HCT116 (cell line): ENCODE measurements at regions not wholly inside any gene's neighbourhood (a gene's known extent, or its start where the extent isn't known, plus 50 kb on each side); places are given as distances from the start of the nearest gene placed in this dataset.

Experiments used
- ATAC-seq: fragments of 200-7000 bp; cut with Tn5 transposase; 2 replicates; pipeline ENCODE4 v1.9.1; 2020; ENCODE audit warnings: mild to moderate bottlenecking, moderate library complexity
- BruUV-seq: library from RNA; stranded (reverse); fragments of 400-500 nt; replicated peaks from 2 replicates; lab custom pipeline; 2021; lab: Mats Ljungman, UMichigan
- CTCF ChIA-PET: fragments of 300-600 bp; sonication (Branson Sonifier 250); formaldehyde crosslinking; loops from one replicate; lab custom pipeline; 2021; ENCODE audit warnings: antibody characterized with exemption; lab: Charles Lee
- POLR2A ChIA-PET: fragments of 300-600, 350-600 bp; sonication (Branson Sonifier 250); formaldehyde crosslinking; loops from one replicate; lab custom pipeline; 2021; ENCODE audit warnings: antibody characterized with exemption; lab: Charles Lee
- RAD21 ChIA-PET, 2 experiments: fragments of 300-600 bp; sonication (Branson Sonifier 250); formaldehyde crosslinking; loops; one replicate each; lab custom pipeline; 2023; ENCODE audit warnings: low total read pairs in 2 of 2; ENCODE audit not compliant: uncharacterized antibody in 2 of 2, unreplicated experiment in 2 of 2, low non-redundant PET in 1 of 2; lab: Charles Lee
- DNase-seq: peaks from one replicate; pipeline ENCODE4 v3.0.0-alpha.2; 2010; ENCODE audit warnings: low read depth, low spot score
- H2AFZ ChIP-seq: fragments of 200-600 bp; shearing (Covaris generic), sonication (generic); 2 replicates; pipeline ENCODE4 v1.6.1; 2017; ENCODE audit warnings: low read depth, mixed run types, mixed read lengths, antibody characterized with exemption, low read length; ENCODE audit not compliant: poor library complexity, severe bottlenecking
- H3K27ac ChIP-seq: 2 replicates; pipeline ENCODE4 v1.5.1; 2012; ENCODE audit warnings: low read depth, low read length
- H3K27me3 ChIP-seq: fragments of 200-600 bp; sonication (generic); 2 replicates; pipeline ENCODE4 v1.6.1; 2016; ENCODE audit warnings: mixed run types, low read length, mixed read lengths; ENCODE audit not compliant: insufficient read depth
- H3K36me3 ChIP-seq, 2 experiments: fragments of 200-500 bp in 1 of 2; fragments of 200-600 bp in 1 of 2; sonication (Bioruptor generic) in 1 of 2; sonication (generic) in 1 of 2; 2 replicates each; pipeline versions ENCODE4 v1.5.1 to v1.6.1; 2014 to 2016; ENCODE audit warnings: low read length in 2 of 2, inconsistent platforms in 1 of 2, mixed read lengths in 1 of 2, mixed run types in 1 of 2; ENCODE audit not compliant: insufficient read depth in 2 of 2, control insufficient read depth in 1 of 2
- H3K4me1 ChIP-seq, 2 experiments: fragments of 200-600 bp in 1 of 2; sonication (generic) in 1 of 2; 2 replicates each; pipeline versions ENCODE4 v1.5.1 to v1.6.1; 2012 to 2017; ENCODE audit warnings: low read length in 2 of 2, inconsistent platforms in 1 of 2, mild to moderate bottlenecking in 1 of 2, mixed read lengths in 1 of 2, mixed run types in 1 of 2, moderate library complexity in 1 of 2; ENCODE audit not compliant: insufficient read depth in 2 of 2, control insufficient read depth in 1 of 2
- H3K4me2 ChIP-seq: fragments of 200-600 bp; sonication (generic); 2 replicates; pipeline ENCODE4 v1.6.1; 2017; ENCODE audit warnings: mixed run types, low read length, mixed read lengths
- H3K4me3 ChIP-seq, 2 experiments: fragments of 200-600 bp in 1 of 2; sonication (generic) in 1 of 2; replicated peaks in 1 of 2; 2 replicates each; pipeline ENCODE4 v1.5.1; 2011 to 2016; ENCODE audit warnings: low read length in 2 of 2, control low read depth in 1 of 2, low read depth in 1 of 2, mild to moderate bottlenecking in 1 of 2, mixed read lengths in 1 of 2, mixed run types in 1 of 2
- H3K79me2 ChIP-seq: fragments of 200-600 bp; sonication (generic); 2 replicates; pipeline ENCODE4 v1.6.1; 2017; ENCODE audit warnings: mild to moderate bottlenecking, mixed run types, low read length, moderate library complexity, mixed read lengths; ENCODE audit not compliant: insufficient read depth
- H3K9ac ChIP-seq: fragments of 200-600 bp; sonication (generic); 2 replicates; pipeline ENCODE4 v1.6.1; 2016; ENCODE audit warnings: low read length, mixed read lengths
- H3K9me2 ChIP-seq: fragments of 200-600 bp; sonication (generic), shearing (Covaris generic); 2 replicates; pipeline ENCODE4 v1.6.1; 2017; ENCODE audit warnings: mixed run types, mild to moderate bottlenecking, moderate library complexity; ENCODE audit not compliant: insufficient read depth
- H3K9me3 ChIP-seq, 2 experiments: fragments of 200-500 bp in 1 of 2; fragments of 200-600 bp in 1 of 2; sonication (Bioruptor generic) in 1 of 2; sonication (generic) in 1 of 2; 2 replicates each; pipeline ENCODE4 v1.6.1; 2014 to 2017; ENCODE audit warnings: low read length in 2 of 2, mixed read lengths in 2 of 2, inconsistent platforms in 1 of 2, low read depth in 1 of 2, mild to moderate bottlenecking in 1 of 2, mixed run types in 1 of 2, moderate library complexity in 1 of 2; ENCODE audit not compliant: control insufficient read depth in 1 of 2, insufficient read depth in 1 of 2
- H4K20me1 ChIP-seq: fragments of 200-600 bp; sonication (generic), shearing (Covaris generic); 2 replicates; pipeline ENCODE4 v1.6.1; 2017; ENCODE audit warnings: mixed run types, mild to moderate bottlenecking, moderate library complexity; ENCODE audit not compliant: insufficient read depth
- CEBPB ChIP-seq: IDR thresholded peaks from 2 replicates; pipeline ENCODE4 v1.6.1; 2012; ENCODE audit warnings: low read depth
- CTCF ChIP-seq, 3 experiments: fragments of 200-600 bp in 1 of 3; sonication (generic) in 1 of 3; IDR thresholded peaks in 2 of 3; conservative IDR thresholded peaks in 1 of 3; 2 replicates each; pipeline ENCODE4 v1.5.1; 2012 to 2017; ENCODE audit warnings: low read depth in 2 of 3, low read length in 2 of 3, antibody characterized with exemption in 1 of 3, borderline replicate concordance in 1 of 3, control low read depth in 1 of 3, mild to moderate bottlenecking in 1 of 3, mixed read lengths in 1 of 3, mixed run types in 1 of 3, moderate library complexity in 1 of 3; ENCODE audit not compliant: insufficient read depth in 1 of 3
- EGR1 ChIP-seq: IDR thresholded peaks from 2 replicates; pipeline ENCODE4 v1.6.1; 2012; ENCODE audit warnings: low read depth
- JUND ChIP-seq: IDR thresholded peaks from 2 replicates; pipeline ENCODE4 v1.6.1; 2012
- POLR2A ChIP-seq: IDR thresholded peaks from 2 replicates; pipeline ENCODE4 v1.7.0; 2011; ENCODE audit warnings: borderline replicate concordance; ENCODE audit not compliant: insufficient read depth, insufficient read length; ENCODE audit errors: extremely low read depth
- REST ChIP-seq: IDR thresholded peaks from 2 replicates; pipeline ENCODE4 v1.6.1; 2012; ENCODE audit warnings: low read depth
- TCF7L2 ChIP-seq: IDR thresholded peaks from 2 replicates; pipeline ENCODE4 v1.7.0; 2011; ENCODE audit warnings: borderline replicate concordance, inconsistent platforms; ENCODE audit not compliant: insufficient read depth, insufficient read length; ENCODE audit errors: extremely low read depth
- ZFX ChIP-seq: fragments of 450-650 bp; IDR thresholded peaks from 2 replicates; pipeline ENCODE4 v1.6.1; 2017
- intact Hi-C: fragments of 100-400 bp; cut with micrococcal nuclease; formaldehyde crosslinking; loops from 2 replicates; pipeline ENCODE4 v1.10.0; 2022

GRCh38 chr6:8352335-8352965, 82.9 kb downstream of the SLC35B3 start:
- intact Hi-C loops, result no loop called here
- DNase-seq (no peak), ATAC-seq (no peak)
- H3K4me1 ChIP-seq, result no peaks in the 10 kb centered on the region
- POLR2A ChIA-PET, result no interaction called here
- no peak overlapping the region for H3K4me3 ChIP-seq
- no TSS peak for BruUV-seq
- RAD21 ChIA-PET, result no interaction called here
- CTCF ChIA-PET, result no interaction called here
- no peaks in the 10 kb centered on the region for H3K79me2 ChIP-seq
- no peaks in the 10 kb centered on the region; the same call in 1 of the 2 replicates for H3K27me3 ChIP-seq
- no peaks in the 10 kb centered on the region for H4K20me1 ChIP-seq
- no peaks in the 10 kb centered on the region for H3K36me3 ChIP-seq
- no peak overlapping the region for H3K9ac ChIP-seq
- H3K9me3 ChIP-seq, result no peaks in the 10 kb centered on the region
- TF ChIP-seq ZFX (no peak), CTCF (IDR thresholded peaks at IDR 0.05 in 2 of 3, conservative IDR thresholded peaks at IDR 0.05 in 1 of 3; ENCODE audit: borderline replicate concordance in 1 of 3, insufficient read depth in 1 of 3, low read depth in 2 of 3, low read length in 2 of 3) (no peak), REST (no peak), EGR1 (no peak), TCF7L2 (no peak), POLR2A (no peak), CEBPB (no peak), JUND (no peak)
- no peak overlapping the region for H2AFZ ChIP-seq
- no peaks in the 10 kb centered on the region for H3K9me2 ChIP-seq
- no peak overlapping the region for H3K4me2 ChIP-seq
- no peak overlapping the region for H3K27ac ChIP-seq
